ENCODE measurements at regions not wholly inside any gene's neighbourhood (a gene's known extent, or its start where the extent isn't known, plus 50 kb on each side); places are given as distances from the start of the nearest gene placed in this dataset.
"Not testable (repeated sequence)": the region's sequence is repeated elsewhere in the genome, so short reads cannot be mapped to it uniquely, and the experiment has no call there.

GRCh38 chr12:9474197-9474596, 133.5 kb downstream of the KLRB1 start:
- not testable (repeated sequence) for H3K27ac Mint-ChIP-seq; H2BK12ac ChIP-seq (ENCODE audit: insufficient read length, low read depth, low read length); H3K23me2 ChIP-seq (ENCODE audit: insufficient read length, low read depth, low read length, poor library complexity, severe bottlenecking); H2BK120ac ChIP-seq (ENCODE audit: low read depth, low read length, poor library complexity, severe bottlenecking); H3K18ac ChIP-seq (ENCODE audit: insufficient read length, low read depth, low read length); H4K8ac ChIP-seq (replicated peaks; ENCODE audit: insufficient read length, low read depth, low read length); H3K4me3 Mint-ChIP-seq; H3K27ac ChIP-seq (ENCODE audit: insufficient read length, low read depth, low read length); H3K27me3 ChIP-seq (ENCODE audit: insufficient read depth, low read length); H3K79me1 ChIP-seq (ENCODE audit: insufficient read depth, low read depth, low read length, poor library complexity, severe bottlenecking); H3K9ac ChIP-seq (ENCODE audit: extremely low read depth, insufficient read length, low read length); H2BK20ac ChIP-seq (ENCODE audit: low read depth, low read length, poor library complexity, severe bottlenecking); H3K36me3 Mint-ChIP-seq (ENCODE audit: insufficient read depth in 1 of 3, low read depth in 3 of 3); H2BK5ac ChIP-seq (ENCODE audit: insufficient read length, low read length); H3K4me1 ChIP-seq (ENCODE audit: insufficient read depth, low read length); H3K23ac ChIP-seq (ENCODE audit: insufficient read length, low read depth, low read length); H3K79me2 ChIP-seq (ENCODE audit: insufficient read depth, low read length); H2BK15ac ChIP-seq (ENCODE audit: low read depth, low read length); H2AK5ac ChIP-seq (ENCODE audit: insufficient read length, low read length); H2AFZ ChIP-seq (ENCODE audit: low read length); H4K5ac ChIP-seq (ENCODE audit: insufficient read length, low read depth, low read length); DNase-seq; H4K20me1 ChIP-seq (ENCODE audit: control insufficient read depth, insufficient read depth, insufficient read length); H3K9me3 ChIP-seq (ENCODE audit: control insufficient read depth, low read depth, low read length); H3T11ph ChIP-seq (ENCODE audit: low read length); H3K56ac ChIP-seq (ENCODE audit: insufficient read length, low read depth, low read length); H3K27me3 Mint-ChIP-seq (ENCODE audit: low read depth); H3K9me3 Mint-ChIP-seq; H3K14ac ChIP-seq (ENCODE audit: insufficient read depth, low read length); H4K91ac ChIP-seq (ENCODE audit: insufficient read length, low read depth, low read length); H3K4me1 Mint-ChIP-seq; H3K4ac ChIP-seq (ENCODE audit: low read depth, low read length); H3K4me2 ChIP-seq (ENCODE audit: insufficient read depth, insufficient read length, low read length)
- no CpG with 5 or more reads among the region's 2 CpGs for WGBS (ENCODE audit: extremely low coverage, insufficient read length, low lambda C conversion rate)

GRCh38 chr12:9473638-9474037, 134.1 kb downstream of the KLRB1 start:
- H2BK5ac ChIP-seq (ENCODE audit: insufficient read length, low read length); H3K9me3 Mint-ChIP-seq; H2BK15ac ChIP-seq (ENCODE audit: low read depth, low read length); H2AK5ac ChIP-seq (ENCODE audit: insufficient read length, low read length); H3K4me1 Mint-ChIP-seq; H4K8ac ChIP-seq (replicated peaks; ENCODE audit: insufficient read length, low read depth, low read length); H4K91ac ChIP-seq (ENCODE audit: insufficient read length, low read depth, low read length); H3T11ph ChIP-seq (ENCODE audit: low read length); H4K5ac ChIP-seq (ENCODE audit: insufficient read length, low read depth, low read length); H2BK120ac ChIP-seq (ENCODE audit: low read depth, low read length, poor library complexity, severe bottlenecking); H3K27me3 Mint-ChIP-seq (ENCODE audit: low read depth); H4K20me1 ChIP-seq (ENCODE audit: control insufficient read depth, insufficient read depth, insufficient read length); H3K56ac ChIP-seq (ENCODE audit: insufficient read length, low read depth, low read length); H3K23me2 ChIP-seq (ENCODE audit: insufficient read length, low read depth, low read length, poor library complexity, severe bottlenecking); H3K79me2 ChIP-seq (ENCODE audit: insufficient read depth, low read length); H2BK20ac ChIP-seq (ENCODE audit: low read depth, low read length, poor library complexity, severe bottlenecking); H3K27me3 ChIP-seq (ENCODE audit: insufficient read depth, low read length); H3K79me1 ChIP-seq (ENCODE audit: insufficient read depth, low read depth, low read length, poor library complexity, severe bottlenecking); H3K4me2 ChIP-seq (ENCODE audit: insufficient read depth, insufficient read length, low read length); H3K23ac ChIP-seq (ENCODE audit: insufficient read length, low read depth, low read length); H3K9me3 ChIP-seq (ENCODE audit: control insufficient read depth, low read depth, low read length); H3K4me1 ChIP-seq (ENCODE audit: insufficient read depth, low read length); H3K4ac ChIP-seq (ENCODE audit: low read depth, low read length); DNase-seq; H2BK12ac ChIP-seq (ENCODE audit: insufficient read length, low read depth, low read length); H3K14ac ChIP-seq (ENCODE audit: insufficient read depth, low read length); H3K27ac ChIP-seq (ENCODE audit: insufficient read length, low read depth, low read length); H3K36me3 Mint-ChIP-seq (ENCODE audit: insufficient read depth in 1 of 3, low read depth in 3 of 3); H2AFZ ChIP-seq (ENCODE audit: low read length); H3K18ac ChIP-seq (ENCODE audit: insufficient read length, low read depth, low read length); H3K9ac ChIP-seq (ENCODE audit: extremely low read depth, insufficient read length, low read length); H3K4me3 Mint-ChIP-seq; H3K27ac Mint-ChIP-seq: not testable (repeated sequence)
- no CpG with 5 or more reads among the region's 1 CpG for WGBS (ENCODE audit: extremely low coverage, insufficient read length, low lambda C conversion rate)

- WGBS (ENCODE audit: extremely low coverage, insufficient read length, low lambda C conversion rate): no CpG with 5 or more reads among the region's 8 CpGs
- not testable (repeated sequence) for H3K4me1 Mint-ChIP-seq; H3K79me1 ChIP-seq (ENCODE audit: insufficient read depth, low read depth, low read length, poor library complexity, severe bottlenecking)
Observed at GRCh38 chr12:9471501-9471900, 136.2 kb downstream of the KLRB1 start.

More at GRCh38 chr12:9471501-9471900, 136.2 kb downstream of the KLRB1 start:
- not testable (repeated sequence) for H3K4me3 Mint-ChIP-seq; H3K4me2 ChIP-seq (ENCODE audit: insufficient read depth, insufficient read length, low read length); H3K9me3 ChIP-seq (ENCODE audit: control insufficient read depth, low read depth, low read length); H2AFZ ChIP-seq (ENCODE audit: low read length); H2BK15ac ChIP-seq (ENCODE audit: low read depth, low read length); H3K4ac ChIP-seq (ENCODE audit: low read depth, low read length); H3K9ac ChIP-seq (ENCODE audit: extremely low read depth, insufficient read length, low read length); H3K27me3 Mint-ChIP-seq (ENCODE audit: low read depth); H2BK5ac ChIP-seq (ENCODE audit: insufficient read length, low read length); H2BK120ac ChIP-seq (ENCODE audit: low read depth, low read length, poor library complexity, severe bottlenecking); H3K56ac ChIP-seq (ENCODE audit: insufficient read length, low read depth, low read length); H4K20me1 ChIP-seq (ENCODE audit: control insufficient read depth, insufficient read depth, insufficient read length); H2BK12ac ChIP-seq (ENCODE audit: insufficient read length, low read depth, low read length); H4K8ac ChIP-seq (replicated peaks; ENCODE audit: insufficient read length, low read depth, low read length); H3K79me2 ChIP-seq (ENCODE audit: insufficient read depth, low read length); H3K23ac ChIP-seq (ENCODE audit: insufficient read length, low read depth, low read length); H3K27ac Mint-ChIP-seq; H2AK5ac ChIP-seq (ENCODE audit: insufficient read length, low read length); H3K9me3 Mint-ChIP-seq; H4K91ac ChIP-seq (ENCODE audit: insufficient read length, low read depth, low read length); H4K5ac ChIP-seq (ENCODE audit: insufficient read length, low read depth, low read length); H3K36me3 Mint-ChIP-seq (ENCODE audit: insufficient read depth in 1 of 3, low read depth in 3 of 3); H3K27me3 ChIP-seq (ENCODE audit: insufficient read depth, low read length); H3K23me2 ChIP-seq (ENCODE audit: insufficient read length, low read depth, low read length, poor library complexity, severe bottlenecking); H3K27ac ChIP-seq (ENCODE audit: insufficient read length, low read depth, low read length); H3K18ac ChIP-seq (ENCODE audit: insufficient read length, low read depth, low read length); H3T11ph ChIP-seq (ENCODE audit: low read length); H3K4me1 ChIP-seq (ENCODE audit: insufficient read depth, low read length); H2BK20ac ChIP-seq (ENCODE audit: low read depth, low read length, poor library complexity, severe bottlenecking); H3K14ac ChIP-seq (ENCODE audit: insufficient read depth, low read length); DNase-seq

Measured in H9 (cell line).